IMR-90 (cell line): ENCODE measurements at regions not wholly inside any gene's neighbourhood (a gene's known extent, or its start where the extent isn't known, plus 50 kb on each side); places are given as distances from the start of the nearest gene placed in this dataset.

ENCODE experiments used
- ATAC-seq: fragments of 200-7000 bp; cut with Tn5 transposase; 2 replicates; pipeline ENCODE4 v1.9.1; 2020; ENCODE audit warnings: low read depth, mild to moderate bottlenecking, moderate library complexity
- BruUV-seq: library from RNA; stranded (reverse); fragments of 400-500 nt; replicated peaks from 2 replicates; lab custom pipeline; 2021; lab: Mats Ljungman, UMichigan
- CTCF ChIA-PET: fragments of 300-600 bp; formaldehyde crosslinking; extraction: SDS; loops from one replicate; lab custom pipeline; 2021; ENCODE audit warnings: antibody characterized with exemption; lab: Yijun Ruan, JAX
- POLR2A ChIA-PET: fragments of 300-600 bp; sonication (Branson Sonifier 250); formaldehyde crosslinking; loops from one replicate; lab custom pipeline; 2022; ENCODE audit warnings: antibody characterized with exemption; ENCODE audit not compliant: unreplicated experiment; lab: Charles Lee
- DNase-seq: peaks from one replicate; pipeline ENCODE4 v3.0.0; 2013
- H2AFZ ChIP-seq: replicated peaks from 2 replicates; pipeline ENCODE3; 2013; ENCODE audit warnings: low read length, mild to moderate bottlenecking; ENCODE audit not compliant: poor library complexity
- H2AK5ac ChIP-seq: 2 replicates; pipeline ENCODE4 v1.6.1; 2013; ENCODE audit warnings: low read depth, low read length, inconsistent platforms
- H2AK9ac ChIP-seq: replicated peaks from 2 replicates; pipeline ENCODE3; 2013; ENCODE audit warnings: mild to moderate bottlenecking, low read depth, low read length, moderate library complexity; ENCODE audit not compliant: poor library complexity
- H2BK120ac ChIP-seq: 2 replicates; pipeline ENCODE4 v1.6.1; 2013; ENCODE audit warnings: low read depth, low read length, inconsistent platforms
- H2BK15ac ChIP-seq: 3 replicates; pipeline ENCODE4 v1.6.1; 2013; ENCODE audit warnings: low read depth, low read length, inconsistent platforms
- H2BK20ac ChIP-seq: 2 replicates; pipeline ENCODE4 v1.6.1; 2013; ENCODE audit warnings: low read depth, mild to moderate bottlenecking, inconsistent platforms, low read length, moderate library complexity
- H2BK5ac ChIP-seq: 2 replicates; pipeline ENCODE4 v1.6.1; 2013; ENCODE audit warnings: mild to moderate bottlenecking, low read depth, low read length, inconsistent platforms; ENCODE audit not compliant: poor library complexity, severe bottlenecking
- H3K14ac ChIP-seq: replicated peaks from 2 replicates; pipeline ENCODE4 v1.6.1; 2013; ENCODE audit warnings: low read depth, low read length, inconsistent platforms
- H3K18ac ChIP-seq: 2 replicates; pipeline ENCODE4 v1.6.1; 2013; ENCODE audit warnings: low read depth, low read length, control low read depth
- H3K23ac ChIP-seq: 2 replicates; pipeline ENCODE4 v1.6.1; 2013; ENCODE audit warnings: low read depth, low read length, inconsistent platforms
- H3K27ac ChIP-seq: 2 replicates; pipeline ENCODE4 v1.5.1; 2013; ENCODE audit warnings: mild to moderate bottlenecking, control low read depth, low read length; ENCODE audit not compliant: insufficient read depth
- H3K27me3 ChIP-seq: 2 replicates; pipeline ENCODE4 v1.6.1; 2013; ENCODE audit warnings: low read length; ENCODE audit not compliant: control insufficient read depth, insufficient read depth
- H3K36me3 ChIP-seq: 2 replicates; pipeline ENCODE4 v1.6.1; 2013; ENCODE audit warnings: low read length, mixed read lengths; ENCODE audit not compliant: control insufficient read depth, insufficient read depth
- H3K4ac ChIP-seq: 2 replicates; pipeline ENCODE4 v1.6.1; 2013; ENCODE audit warnings: low read depth, low read length, inconsistent platforms
- H3K4me1 ChIP-seq: 2 replicates; pipeline ENCODE4 v1.6.1; 2013; ENCODE audit warnings: low read length, mixed read lengths; ENCODE audit not compliant: control insufficient read depth, insufficient read depth
- H3K4me2 ChIP-seq: 2 replicates; pipeline ENCODE4 v1.6.1; 2013; ENCODE audit warnings: low read depth, mild to moderate bottlenecking, control low read depth, low read length, moderate library complexity
- H3K4me3 ChIP-seq: 2 replicates; pipeline ENCODE4 v1.5.1; 2013; ENCODE audit warnings: low read depth, mild to moderate bottlenecking, control low read depth, low read length, moderate library complexity; ENCODE audit not compliant: insufficient read depth
- H3K56ac ChIP-seq: 2 replicates; pipeline ENCODE4 v1.6.1; 2013; ENCODE audit warnings: low read length, inconsistent platforms; ENCODE audit not compliant: insufficient read depth; ENCODE audit errors: extremely low read depth
- H3K79me1 ChIP-seq, 2 experiments: 2 replicates each; pipeline ENCODE4 v1.6.1; 2013; ENCODE audit warnings: low read length in 2 of 2, inconsistent platforms in 1 of 2, low read depth in 1 of 2
- H3K9ac ChIP-seq: 2 replicates; pipeline ENCODE4 v1.6.1; 2013; ENCODE audit warnings: low read depth, low read length, control low read depth
- H3K9me1 ChIP-seq: 2 replicates; pipeline ENCODE4 v1.6.1; 2013; ENCODE audit warnings: low read length, inconsistent platforms; ENCODE audit not compliant: insufficient read depth
- H3K9me3 ChIP-seq: 2 replicates; pipeline ENCODE4 v1.6.1; 2013; ENCODE audit warnings: low read length; ENCODE audit not compliant: control insufficient read depth, insufficient read depth
- H4K20me1 ChIP-seq: 2 replicates; pipeline ENCODE4 v1.6.1; 2013; ENCODE audit warnings: low read length, inconsistent platforms; ENCODE audit not compliant: insufficient read depth
- H4K5ac ChIP-seq: 2 replicates; pipeline ENCODE4 v1.6.1; 2013; ENCODE audit warnings: mild to moderate bottlenecking, low read depth, low read length, control low read depth
- H4K8ac ChIP-seq, 2 experiments: 2 replicates each; pipeline ENCODE4 v1.6.1; 2013; ENCODE audit warnings: low read depth in 2 of 2, low read length in 2 of 2, control low read depth in 1 of 2, inconsistent platforms in 1 of 2
- H4K91ac ChIP-seq: 2 replicates; pipeline ENCODE4 v1.6.1; 2013; ENCODE audit warnings: low read depth, low read length, inconsistent platforms; ENCODE audit not compliant: insufficient read depth
- BHLHE40 ChIP-seq: fragments of 150-350 bp; IDR thresholded peaks from 2 replicates; pipeline ENCODE4 v1.6.1; 2016; ENCODE audit warnings: mild to moderate bottlenecking, low read depth, low read length
- CEBPB ChIP-seq: IDR thresholded peaks from 2 replicates; pipeline ENCODE4 v1.6.1; 2012; ENCODE audit warnings: low read depth, low read length, improper control_type of control experiment
- CHD1 ChIP-seq: IDR thresholded peaks from 2 replicates; pipeline ENCODE4 v1.6.1; 2012; ENCODE audit warnings: low read depth, low read length, improper control_type of control experiment
- CTCF ChIP-seq: conservative IDR thresholded peaks from 2 replicates; pipeline ENCODE4 v1.5.1; 2012; ENCODE audit warnings: mild to moderate bottlenecking, low read depth, low read length, improper control_type of control experiment
- ELK1 ChIP-seq: fragments of 150-350 bp; IDR thresholded peaks from 2 replicates; pipeline ENCODE4 v1.6.1; 2016; ENCODE audit warnings: low read depth, mild to moderate bottlenecking, low read length, moderate library complexity, borderline replicate concordance
- FOS ChIP-seq: fragments of 150-350 bp; IDR thresholded peaks from 2 replicates; pipeline ENCODE4 v1.6.1; 2016; ENCODE audit warnings: low read depth, low read length
- MAFK ChIP-seq: IDR thresholded peaks from 2 replicates; pipeline ENCODE4 v1.6.1; 2012; ENCODE audit warnings: low read depth, low read length, improper control_type of control experiment
- MAZ ChIP-seq: IDR thresholded peaks from 2 replicates; pipeline ENCODE4 v1.6.1; 2012; ENCODE audit warnings: low read depth, mild to moderate bottlenecking, low read length, improper control_type of control experiment, moderate library complexity, borderline replicate concordance
- MXI1 ChIP-seq: IDR thresholded peaks from 2 replicates; pipeline ENCODE4 v1.6.1; 2012; ENCODE audit warnings: low read depth, mild to moderate bottlenecking, low read length, moderate library complexity, borderline replicate concordance
- NFE2L2 ChIP-seq: fragments of 150-350 bp; IDR thresholded peaks from 2 replicates; pipeline ENCODE4 v1.6.1; 2016; ENCODE audit warnings: low read depth, mild to moderate bottlenecking, low read length
- POLR2A ChIP-seq: IDR thresholded peaks from 2 replicates; pipeline ENCODE4 v1.6.1; 2012; ENCODE audit warnings: mild to moderate bottlenecking, low read depth, low read length
- RAD21 ChIP-seq: IDR thresholded peaks from 2 replicates; pipeline ENCODE4 v1.6.1; 2012; ENCODE audit warnings: low read length, improper control_type of control experiment
- RCOR1 ChIP-seq: IDR thresholded peaks from 2 replicates; pipeline ENCODE4 v1.6.1; 2012; ENCODE audit warnings: mild to moderate bottlenecking, low read length, improper control_type of control experiment; ENCODE audit not compliant: insufficient replicate concordance
- RFX5 ChIP-seq: IDR thresholded peaks from 2 replicates; pipeline ENCODE4 v1.8.0; 2012; ENCODE audit warnings: low read depth, mild to moderate bottlenecking, low read length, moderate library complexity
- SMC3 ChIP-seq: fragments of 150-350 bp; IDR thresholded peaks from 2 replicates; pipeline ENCODE4 v1.6.1; 2016; ENCODE audit warnings: low read depth, mild to moderate bottlenecking, antibody characterized with exemption, low read length, moderate library complexity
- USF2 ChIP-seq: fragments of 150-350 bp; IDR thresholded peaks from 2 replicates; pipeline ENCODE4 v1.6.1; 2017; ENCODE audit warnings: mild to moderate bottlenecking, antibody characterized with exemption, low read length, low read depth
- WGBS, 2 experiments: methylation state at CpG; one replicate each; pipeline versions ENCODE4 v1.1.5 to v1.1.7; 2013; ENCODE audit warnings: missing lambda C conversion rate in 2 of 2; ENCODE audit not compliant: insufficient read length in 1 of 2; ENCODE audit errors: extremely low coverage in 2 of 2; 5-methylcytosine and 5-hydroxymethylcytosine counted together
- dilution Hi-C: fragments of 300-500 bp; cut with HindIII; formaldehyde crosslinking; loops from one replicate; pipeline ENCODE4 v1.14.3; 2018; ENCODE audit warnings: low sequenced_read_pairs; ENCODE audit not compliant: unreplicated experiment
- in situ Hi-C: fragments of 300-500 bp; cut with MboI; formaldehyde crosslinking; loops from 3 replicates; pipeline ENCODE4 v1.14.3; 2019; ENCODE audit warnings: low sequenced_read_pairs, inconsistent platforms, mixed read lengths
- intact Hi-C: fragments of 100-400 bp; cut with micrococcal nuclease; formaldehyde crosslinking; loops from 2 replicates; pipeline ENCODE4 v1.10.0; 2022

DNA sequence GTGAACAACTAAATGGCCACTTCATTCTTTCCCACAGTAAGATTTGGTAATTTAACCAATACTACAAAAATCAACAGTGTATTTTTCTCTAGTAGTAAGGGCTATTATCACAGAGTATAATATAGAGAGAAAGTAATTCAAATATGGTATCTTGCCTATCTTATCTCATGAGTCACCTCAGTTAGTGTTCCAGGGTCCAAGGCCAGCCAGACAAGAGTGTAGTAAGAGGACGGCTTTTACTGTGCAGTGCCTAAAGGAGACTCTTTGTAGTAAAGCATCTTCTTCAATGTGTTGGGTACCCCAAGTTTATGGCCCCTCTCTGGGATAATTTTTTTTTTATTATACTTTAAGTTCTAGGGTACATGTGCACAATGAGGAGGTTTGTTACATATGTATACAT is 607.4 kb downstream of the PKHD1 start:
- dilution Hi-C loops, result no loop called here
- H2BK5ac ChIP-seq, result no peak overlapping the region

More for the DNA sequence above, 607.4 kb downstream of the PKHD1 start:
- H2AK5ac ChIP-seq, result no peak overlapping the region
- no peak overlapping the region for H4K8ac ChIP-seq
- no peak overlapping the region for H4K91ac ChIP-seq
- no peak overlapping the region for H2BK20ac ChIP-seq
- no TSS peak for BruUV-seq
- H2AK9ac ChIP-seq, result no peak overlapping the region
- H3K4me1 ChIP-seq, result no peaks in the 10 kb centered on the region
- H3K79me1 ChIP-seq, result no peaks in the 10 kb centered on the region
- H3K4ac ChIP-seq, result no peak overlapping the region
- H3K9me3 ChIP-seq, result peaks cover 2% of the 10 kb centered on the region; the same call in 1 of the 2 replicates
- no peak for ATAC-seq
- no peak overlapping the region for H3K14ac ChIP-seq
- intact Hi-C loops, result no loop called here
- H3K9me1 ChIP-seq, result no peaks in the 10 kb centered on the region
- H3K9ac ChIP-seq, result no peak overlapping the region
- in situ Hi-C loops, result no loop called here
- H4K5ac ChIP-seq, result no peak overlapping the region
- ChIA-PET CTCF (no interaction called here), POLR2A (no interaction called here)
- H3K27ac ChIP-seq, result no peak overlapping the region
- no peak for DNase-seq
- H2BK15ac ChIP-seq, result no peak overlapping the region
- H3K18ac ChIP-seq, result no peak overlapping the region
- H4K20me1 ChIP-seq, result no peaks in the 10 kb centered on the region
- H3K56ac ChIP-seq, result no peak overlapping the region
- no peak overlapping the region for H2BK120ac ChIP-seq
- H3K4me2 ChIP-seq, result no peak overlapping the region
- H3K4me3 ChIP-seq, result no peak overlapping the region
- no peak for TF ChIP-seq SMC3
- no peak for TF ChIP-seq POLR2A
- TF ChIP-seq CTCF, result no peak
- no peak for TF ChIP-seq MAZ
- no peak for TF ChIP-seq CEBPB
- TF ChIP-seq MAFK, result no peak
- TF ChIP-seq RCOR1, result no peak
- no peak for TF ChIP-seq FOS
- no peak for TF ChIP-seq USF2
- TF ChIP-seq MXI1, result no peak
- TF ChIP-seq RFX5, result no peak
- no peak for TF ChIP-seq CHD1
- no peak for TF ChIP-seq ELK1
- TF ChIP-seq NFE2L2, result no peak
- TF ChIP-seq BHLHE40, result no peak
- TF ChIP-seq RAD21, result no peak
- no peak overlapping the region for H3K23ac ChIP-seq
- WGBS, 2 experiments, result no CpG with 5 or more reads among the region's 1 CpG
- no peaks in the 10 kb centered on the region for H3K27me3 ChIP-seq
- H3K36me3 ChIP-seq, result no peaks in the 10 kb centered on the region
- H2AFZ ChIP-seq, result no peak overlapping the region
